NCI-H526 treated with DMSO at 0.1 percent for 48 hours (cell line): ENCODE measurements at regions not wholly inside any gene's neighbourhood (a gene's known extent, or its start where the extent isn't known, plus 50 kb on each side); places are given as distances from the start of the nearest gene placed in this dataset.

Source experiments
- DNase-seq: peaks from one replicate; lab custom pipeline; 2025; lab: John Stamatoyannopoulos, UW

DNA sequence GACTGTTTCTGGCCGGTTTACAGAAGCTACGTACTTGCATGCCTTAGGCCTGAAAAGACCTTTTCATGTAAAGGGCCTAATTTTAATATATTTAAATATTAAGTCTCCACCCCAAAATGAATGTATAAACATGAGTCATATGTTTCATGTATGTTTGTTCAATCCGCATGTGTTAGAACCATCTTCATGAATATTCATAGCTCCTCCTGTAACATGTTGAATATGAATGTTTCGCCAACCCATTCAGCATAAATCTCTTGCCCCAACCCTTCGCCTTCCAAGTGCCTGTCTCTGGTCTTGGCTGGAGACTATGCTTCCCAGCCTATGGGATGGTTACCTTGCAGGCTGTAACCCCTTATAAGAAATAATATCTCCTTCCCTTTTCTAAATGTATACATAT lies 212.5 kb downstream of the SCG2 start:
- no peak for DNase-seq

DNA sequence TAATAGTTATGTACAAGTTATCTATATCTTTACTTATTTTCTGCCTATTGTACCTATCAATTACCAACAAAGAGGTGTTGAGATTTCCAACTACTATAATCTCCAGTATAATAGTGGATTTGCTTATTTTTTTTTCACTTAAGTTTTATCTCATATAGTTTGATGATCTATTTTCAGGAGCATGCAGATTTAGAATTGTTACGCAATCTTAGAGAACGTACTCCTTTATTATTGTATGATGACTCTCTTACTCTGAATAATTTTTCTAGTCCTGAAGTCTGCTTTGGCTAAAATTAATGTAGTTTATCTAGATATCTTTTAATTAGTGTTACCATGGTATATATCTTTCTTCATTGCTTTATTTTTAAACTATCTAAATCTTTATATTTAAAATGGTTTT lies 205.2 kb downstream of the SCG2 start:
- no peak for DNase-seq

DNA sequence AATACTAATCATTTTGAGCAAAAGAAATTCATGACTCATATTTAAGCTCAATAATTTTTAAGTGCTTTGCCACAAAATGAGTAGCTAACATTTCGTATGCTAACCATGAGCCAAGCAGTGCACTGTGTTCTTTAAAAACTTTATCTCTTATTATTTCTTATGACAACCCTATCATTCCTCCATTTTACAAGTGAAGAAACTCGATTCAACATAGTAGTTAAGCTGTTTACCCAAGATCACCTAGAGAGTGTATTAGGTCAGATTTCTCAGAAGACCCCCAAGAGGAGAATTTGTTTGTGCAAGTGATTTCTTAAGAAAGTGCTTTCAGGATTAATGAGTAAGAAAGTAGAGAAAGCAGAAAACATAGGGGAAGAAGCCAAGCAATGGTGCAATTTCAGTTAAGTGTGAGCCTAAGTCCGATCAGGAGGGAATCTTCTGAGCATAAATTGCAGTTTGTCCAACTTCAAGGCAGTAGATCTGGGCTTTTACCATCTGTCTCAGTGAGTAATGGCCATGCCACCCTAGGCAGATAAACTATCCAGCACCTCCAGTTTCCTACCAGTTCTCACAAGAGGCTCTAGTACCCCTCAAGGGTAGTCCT lies 202.7 kb downstream of the SCG2 start:
- DNase-seq, result no peak

DNA sequence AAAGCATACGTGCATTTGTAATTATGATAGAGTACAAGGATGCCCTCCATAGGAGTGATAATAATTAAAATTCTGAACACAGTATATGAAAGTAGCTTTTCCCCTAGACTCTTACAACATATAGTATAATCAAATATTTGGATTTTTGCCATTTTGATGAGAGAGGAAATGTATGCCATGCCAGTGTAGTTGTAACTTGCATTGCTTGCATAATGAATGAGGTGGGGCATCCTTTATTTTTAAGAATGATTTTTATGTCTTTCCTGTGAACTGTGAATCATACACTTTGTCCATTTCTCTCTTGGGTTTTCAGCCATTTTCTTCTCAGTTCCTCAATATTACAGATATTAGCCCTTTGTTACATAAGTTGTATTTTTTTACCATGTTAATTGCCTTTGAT lies 197.5 kb downstream of the SCG2 start:
- no peak for DNase-seq

DNA sequence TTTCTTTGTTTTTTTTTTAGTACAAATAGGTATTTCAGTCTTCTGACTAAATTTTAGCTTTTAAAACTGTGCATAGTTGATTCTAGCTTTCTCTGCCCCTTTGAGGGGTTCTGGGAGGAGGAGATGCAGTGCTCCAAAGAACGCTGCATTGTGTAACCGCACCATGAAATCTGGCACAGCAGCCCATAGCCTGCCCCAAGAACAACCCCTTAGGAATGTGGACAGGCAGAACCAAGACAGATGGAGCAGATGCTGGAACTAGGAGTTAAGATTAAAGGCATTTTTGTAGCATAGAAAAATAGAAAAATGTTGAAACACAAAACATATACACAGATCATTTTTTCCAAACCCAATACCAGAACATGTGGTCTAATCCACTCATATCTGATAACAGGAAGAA lies 187.5 kb downstream of the SCG2 start:
- DNase-seq, result no peak

DNA sequence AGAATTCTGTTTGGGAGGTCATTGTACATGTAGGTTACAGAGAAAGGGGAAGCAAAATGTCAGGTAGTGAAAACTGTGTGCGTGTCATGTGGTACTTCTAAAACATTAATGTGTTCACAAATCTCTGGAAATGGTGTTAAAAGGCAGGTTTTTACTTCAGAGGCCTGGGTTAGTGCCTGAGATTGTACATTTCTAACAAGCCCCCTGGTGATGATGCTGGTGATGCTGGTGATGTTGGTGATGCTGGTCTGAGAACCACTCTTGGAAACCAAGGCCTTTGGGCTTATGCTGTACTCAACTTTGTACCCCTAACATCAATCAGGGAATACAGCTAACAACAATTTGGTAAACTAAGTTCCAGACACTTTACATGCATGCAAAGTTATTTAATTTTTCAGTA lies 187.1 kb downstream of the SCG2 start:
- no peak for DNase-seq

DNA sequence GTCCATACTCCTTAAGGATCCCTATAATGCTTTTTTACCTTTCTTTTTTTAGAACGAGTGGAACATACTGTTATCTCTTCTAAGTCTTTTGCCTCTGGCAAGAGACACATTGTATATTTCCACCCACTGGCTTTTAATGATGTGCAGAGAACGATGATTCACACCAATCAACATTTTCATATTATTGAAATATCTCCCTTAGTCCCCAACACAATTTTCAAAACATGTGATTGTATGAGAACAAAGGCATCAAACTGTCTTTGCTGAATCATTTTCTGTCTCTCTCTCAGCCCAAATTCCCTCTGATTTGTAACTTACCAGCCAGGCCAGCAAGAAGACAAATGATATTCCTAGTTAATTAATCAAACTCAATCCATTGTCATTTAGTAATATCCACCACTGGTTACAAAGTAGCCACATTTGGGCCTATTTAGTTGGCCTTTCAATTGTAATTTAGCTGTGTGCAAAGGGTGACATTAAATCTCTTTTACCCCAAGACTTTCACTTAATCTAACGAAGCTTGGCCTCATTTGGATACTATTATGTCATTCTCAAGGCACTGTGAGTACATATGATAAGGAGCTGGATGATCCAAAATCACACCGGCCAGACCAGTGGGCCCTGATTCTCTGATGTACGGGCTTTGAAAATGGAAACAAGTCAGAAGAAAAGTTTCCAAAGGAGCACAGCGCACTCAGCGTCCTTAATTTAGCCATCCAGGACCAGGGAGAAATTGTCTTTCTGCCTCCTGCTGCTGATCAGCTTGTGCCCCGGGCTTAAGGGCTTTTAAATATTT lies 185.1 kb downstream of the SCG2 start:
- no peak for DNase-seq

DNA sequence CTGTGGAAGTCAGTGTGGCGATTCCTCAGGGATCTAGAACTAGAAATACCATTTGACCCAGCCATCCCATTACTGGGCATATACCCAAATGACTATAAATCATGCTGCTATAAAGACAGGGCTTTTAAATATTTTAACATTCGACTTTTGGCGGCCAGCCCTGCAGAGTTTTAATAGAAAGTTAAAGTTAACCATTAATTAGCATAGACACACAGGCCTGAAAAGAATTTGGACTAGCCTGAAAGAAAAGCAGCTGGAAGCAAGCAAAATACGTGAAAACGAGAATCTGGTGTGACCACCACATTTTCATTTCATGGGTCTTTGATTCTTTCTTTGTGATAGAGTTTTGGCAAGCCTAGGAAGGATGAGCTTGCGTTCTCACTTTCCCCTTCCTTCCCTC lies 184.0 kb downstream of the SCG2 start:
- no peak for DNase-seq

DNA sequence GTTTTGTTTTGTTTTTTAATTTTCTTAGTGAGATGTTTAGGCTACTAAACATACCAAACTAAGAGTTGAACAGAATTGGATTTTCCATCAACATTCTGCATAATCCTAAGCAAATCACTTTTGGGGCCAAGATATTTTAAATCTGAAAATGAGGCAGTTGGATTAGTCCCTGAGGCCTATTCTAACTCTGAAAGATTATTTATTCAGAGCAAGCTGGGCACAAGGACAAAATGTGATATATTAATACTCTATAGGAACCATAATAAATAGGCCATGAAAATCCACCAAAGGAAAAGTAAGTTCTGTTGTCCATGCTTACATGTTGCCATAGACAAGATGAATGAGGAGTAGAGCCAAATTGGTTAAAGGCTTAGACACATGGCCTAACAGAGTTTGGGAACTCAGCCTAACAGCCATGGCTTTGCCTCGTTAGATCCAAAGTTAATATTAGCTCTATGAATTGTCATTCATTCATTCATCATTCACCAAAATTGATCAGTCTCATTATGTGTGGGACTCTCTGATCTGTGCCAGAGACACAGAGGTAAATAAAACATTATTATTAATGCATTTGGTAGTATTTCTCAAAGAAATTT lies 183.5 kb downstream of the SCG2 start:
- DNase-seq, result no peak

DNA sequence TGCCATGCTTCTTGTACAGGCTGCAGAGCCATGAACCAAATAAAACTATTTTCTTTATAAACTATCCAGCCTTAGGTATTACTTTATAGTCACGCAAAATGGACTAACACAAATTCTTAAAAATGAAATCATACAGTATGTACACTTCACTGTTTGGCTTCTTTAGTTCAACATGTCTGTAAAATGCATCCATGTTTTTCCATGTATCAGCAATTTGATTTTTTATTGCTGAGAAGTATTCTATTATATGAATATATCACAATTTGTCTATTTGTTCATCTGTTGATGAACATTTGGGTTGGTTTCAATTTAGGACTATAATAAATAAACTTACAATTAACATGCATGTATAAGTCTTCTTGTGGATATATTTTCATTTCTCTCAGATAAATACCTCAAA lies 182.1 kb downstream of the SCG2 start:
- no peak for DNase-seq

DNA sequence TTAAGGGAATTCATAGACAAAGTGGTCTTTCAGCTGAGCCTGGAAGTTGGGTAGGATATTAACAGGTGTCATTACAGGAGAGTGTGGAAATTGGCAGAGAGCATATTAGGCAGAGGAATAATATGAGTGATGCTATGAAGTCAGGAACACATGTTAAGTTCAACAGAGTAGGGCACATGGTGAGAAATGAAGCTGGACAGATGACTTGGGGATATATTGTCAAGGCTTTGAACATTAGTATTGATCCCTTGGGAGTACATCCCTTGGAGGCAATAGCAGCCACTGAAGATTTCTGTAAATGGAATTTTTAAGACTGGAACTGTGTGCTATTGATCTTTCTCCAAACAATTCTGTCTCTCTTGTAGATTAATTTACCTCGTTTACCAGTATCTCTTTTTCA lies 170.7 kb downstream of the SCG2 start:
- no peak for DNase-seq

DNA sequence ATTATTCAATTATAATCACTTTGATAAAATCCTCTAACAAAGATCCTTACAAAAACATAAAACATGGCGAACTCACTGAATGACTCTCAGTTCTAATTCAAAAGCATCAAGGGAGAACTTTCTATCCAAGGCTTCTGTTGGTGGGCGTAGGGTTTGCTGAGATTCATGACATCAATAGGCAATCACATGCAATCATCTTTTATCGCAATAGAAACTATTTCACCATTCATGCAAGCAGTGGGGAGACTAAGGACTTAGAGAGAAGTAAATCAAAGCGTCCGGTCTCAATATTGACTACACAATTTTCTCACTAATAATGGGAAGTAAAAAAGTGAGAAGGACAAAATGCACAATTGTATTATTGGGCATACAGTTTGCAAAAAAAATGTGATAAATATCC lies 168.7 kb downstream of the SCG2 start:
- DNase-seq, result no peak

DNA sequence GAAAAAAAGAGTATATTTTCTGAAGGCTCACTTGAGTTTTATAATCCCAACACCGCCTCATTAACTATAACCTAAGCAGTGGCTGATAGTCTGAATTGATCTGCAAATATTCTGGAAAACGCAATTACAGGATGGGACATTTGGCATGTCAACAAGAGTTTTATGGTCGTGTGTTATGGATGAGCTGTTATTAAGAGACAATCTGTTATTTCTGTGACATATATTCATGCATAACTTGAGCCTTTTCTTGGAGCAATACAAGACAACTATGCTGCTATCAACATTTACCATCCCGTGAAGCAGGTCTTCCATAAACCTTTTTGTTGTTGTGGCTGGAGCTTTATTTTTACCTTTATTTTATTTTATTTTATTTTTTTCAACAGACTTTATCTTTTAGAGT lies 164.4 kb downstream of the SCG2 start:
- DNase-seq, result no peak

DNA sequence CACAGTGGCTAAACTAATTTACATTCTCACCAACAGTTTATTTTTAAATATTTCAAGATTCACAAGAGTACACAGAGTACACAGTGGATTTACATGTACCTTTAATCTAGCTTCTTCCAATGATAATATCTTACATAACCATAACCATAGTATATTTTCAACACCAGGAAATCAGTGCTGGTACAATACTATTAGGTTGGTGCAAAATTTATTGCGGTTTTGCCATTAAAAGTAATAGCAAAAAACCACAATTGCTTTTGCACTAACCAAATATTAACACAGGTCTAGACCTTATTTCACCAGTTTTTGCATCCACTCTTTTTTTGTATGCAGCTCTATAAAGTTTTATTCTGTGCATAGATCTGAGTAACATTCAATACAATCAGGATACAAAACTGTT lies 163.0 kb downstream of the SCG2 start:
- DNase-seq, result no peak

DNA sequence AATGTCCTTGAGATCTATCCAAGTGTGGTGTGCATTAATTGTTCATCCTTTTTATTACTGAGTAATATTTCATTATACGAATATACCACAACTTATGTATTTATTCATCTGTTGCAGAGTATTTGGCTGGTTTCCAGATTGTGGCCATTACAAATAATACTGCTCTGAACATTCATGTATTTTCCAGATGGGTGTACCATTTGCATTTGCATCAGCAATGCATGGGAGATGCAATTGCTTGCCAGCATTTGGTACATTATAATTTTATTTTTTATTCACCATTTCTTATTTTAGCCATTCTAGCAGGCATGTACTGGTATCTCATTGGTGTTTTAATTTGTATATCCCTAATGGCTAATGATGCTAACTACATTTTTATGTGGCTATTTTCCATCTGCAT lies 162.4 kb downstream of the SCG2 start:
- no peak for DNase-seq

DNA sequence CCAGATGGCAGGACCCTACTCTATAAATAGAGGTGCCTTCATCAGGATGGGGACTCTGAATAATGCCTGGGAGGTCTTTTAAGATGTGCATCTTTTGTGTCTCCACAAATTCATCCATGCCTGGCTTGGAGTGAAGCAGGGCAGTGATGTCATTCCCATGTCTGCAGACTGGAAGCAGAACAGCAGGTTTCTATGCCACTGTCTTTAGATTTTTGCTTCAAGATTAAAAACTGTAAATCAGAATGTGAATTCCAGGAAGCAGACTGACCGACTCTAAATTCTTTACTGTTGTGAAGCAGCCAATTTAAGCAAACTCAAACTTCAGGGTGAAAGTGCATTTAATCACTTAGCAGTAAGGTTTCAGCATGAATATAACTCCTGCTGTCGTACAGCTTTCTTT lies 159.3 kb downstream of the SCG2 start:
- no peak for DNase-seq

DNA sequence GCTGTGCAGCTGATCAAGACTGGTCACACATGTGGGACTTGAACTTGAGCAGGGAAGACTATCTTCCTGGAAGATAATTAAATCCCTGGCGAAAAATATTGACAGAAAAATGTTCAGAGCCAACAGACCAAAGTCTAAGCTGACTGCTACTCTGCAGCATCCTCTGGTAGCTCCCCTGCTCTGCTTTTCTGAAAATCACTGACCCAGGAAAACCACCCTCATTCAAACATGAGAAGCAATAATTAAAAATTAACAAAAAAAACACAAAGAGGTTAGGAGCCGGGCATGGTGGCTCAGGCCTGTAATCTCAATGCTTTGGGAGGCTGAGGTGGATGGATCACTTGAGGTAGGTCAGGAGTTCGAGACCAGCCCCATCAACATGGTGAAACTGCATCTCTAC lies 151.9 kb downstream of the SCG2 start:
- no peak for DNase-seq

DNA sequence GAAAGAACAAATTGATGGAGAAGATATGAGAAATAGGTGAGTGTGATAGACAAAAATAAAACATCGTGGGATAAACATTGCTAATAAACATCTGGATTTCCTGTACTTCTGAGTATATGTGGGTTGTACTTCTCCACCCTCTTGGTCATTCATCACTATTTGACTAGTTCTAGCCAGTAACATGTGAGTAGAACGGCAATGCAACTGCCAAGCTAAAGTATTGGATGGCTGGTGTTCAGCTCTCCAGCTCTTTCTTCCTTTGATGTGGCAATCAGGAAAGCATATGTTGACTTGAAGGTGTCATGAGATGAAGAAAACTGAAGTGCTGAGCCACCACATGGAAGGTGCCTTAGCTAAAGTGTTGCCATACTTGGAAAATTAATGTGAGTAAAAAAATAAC lies 144.9 kb downstream of the SCG2 start:
- no peak for DNase-seq

DNA sequence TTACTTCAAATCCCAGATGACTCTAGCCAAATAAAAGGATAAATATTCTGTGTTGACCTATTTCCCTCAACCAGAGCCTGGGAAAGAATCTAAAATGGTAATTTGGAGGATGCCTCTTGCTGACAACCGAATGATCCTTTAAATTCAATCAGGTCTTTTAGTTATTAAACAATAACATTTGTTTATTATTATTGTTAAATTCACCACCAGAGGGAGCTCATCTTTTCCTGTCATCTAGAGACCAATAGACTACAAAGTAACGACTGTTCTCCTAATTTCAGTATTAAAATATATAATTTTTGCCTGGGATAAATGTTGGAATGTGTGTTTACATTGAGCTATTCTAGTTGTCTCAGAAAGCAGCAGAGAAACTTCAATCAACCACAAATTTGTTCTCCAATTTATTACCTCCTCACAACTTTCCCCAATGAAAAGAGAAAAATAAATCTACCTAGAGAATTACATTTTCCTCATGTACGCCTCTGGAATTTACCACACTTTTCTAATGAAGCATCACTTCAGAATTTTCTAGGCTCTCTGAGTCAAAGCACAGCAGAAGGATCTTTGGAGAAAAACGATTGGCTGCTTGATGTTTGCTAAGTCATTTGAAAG lies 142.7 kb downstream of the SCG2 start:
- no peak for DNase-seq

DNA sequence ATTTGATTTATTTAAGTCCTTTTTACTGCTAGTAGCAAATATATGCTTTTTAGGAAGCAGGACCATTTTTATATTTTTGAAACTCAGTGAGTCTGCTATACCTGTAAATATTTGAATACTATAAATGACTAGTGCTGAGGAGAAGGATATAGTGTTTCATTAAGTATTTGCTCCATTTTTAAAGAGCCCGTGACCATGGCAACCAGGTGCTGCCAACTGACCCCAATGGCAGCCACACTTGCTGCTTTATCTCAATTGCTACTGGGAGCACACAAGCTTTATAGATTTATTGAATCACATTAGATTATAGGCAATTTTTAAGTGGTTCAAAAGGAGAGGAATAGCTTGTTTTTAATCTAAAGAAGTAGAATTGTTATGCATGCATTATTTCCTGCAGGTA lies 142.0 kb downstream of the SCG2 start:
- no peak for DNase-seq

DNA sequence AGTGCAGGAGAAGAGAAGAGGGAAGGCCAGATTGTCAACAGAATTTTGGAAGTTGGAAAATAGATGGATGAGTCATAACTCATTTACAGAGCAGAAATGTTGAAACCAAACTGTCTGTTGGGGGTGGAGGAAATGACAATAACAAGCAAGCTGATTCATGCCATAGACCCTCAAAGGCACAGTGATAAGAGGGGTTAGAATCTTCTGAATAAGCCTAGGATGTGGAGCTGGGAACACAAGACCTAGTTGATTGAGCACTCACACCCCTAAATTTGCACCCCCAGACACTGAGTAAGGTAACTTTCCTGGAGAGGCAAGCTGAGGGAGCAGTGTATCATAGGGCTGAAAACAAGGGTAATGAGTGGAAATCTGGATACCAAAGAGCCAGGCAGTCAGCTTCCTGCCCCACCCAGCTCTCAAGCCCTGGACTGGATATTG lies 141.4 kb downstream of the SCG2 start:
- no peak for DNase-seq

DNA sequence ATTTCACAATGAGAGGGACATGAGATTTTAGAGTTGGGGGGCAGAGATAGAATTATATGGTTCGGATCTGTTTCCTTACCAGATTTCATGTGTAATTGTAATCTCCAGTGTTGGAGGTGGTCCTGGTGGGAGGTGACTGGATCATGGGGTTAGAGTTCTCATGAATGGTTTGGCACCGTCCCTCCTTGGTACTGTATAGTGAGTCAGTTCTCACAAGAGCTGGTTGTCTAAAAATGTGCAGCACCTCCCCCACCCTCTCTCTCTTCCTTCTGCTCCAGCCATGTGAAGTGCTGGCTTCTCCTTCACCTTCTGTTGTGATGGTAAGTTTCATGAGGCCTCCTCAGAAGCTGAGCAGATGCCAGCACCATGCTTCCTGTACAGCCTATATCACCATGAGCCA lies 138.1 kb downstream of the SCG2 start:
- DNase-seq, result no peak

DNA sequence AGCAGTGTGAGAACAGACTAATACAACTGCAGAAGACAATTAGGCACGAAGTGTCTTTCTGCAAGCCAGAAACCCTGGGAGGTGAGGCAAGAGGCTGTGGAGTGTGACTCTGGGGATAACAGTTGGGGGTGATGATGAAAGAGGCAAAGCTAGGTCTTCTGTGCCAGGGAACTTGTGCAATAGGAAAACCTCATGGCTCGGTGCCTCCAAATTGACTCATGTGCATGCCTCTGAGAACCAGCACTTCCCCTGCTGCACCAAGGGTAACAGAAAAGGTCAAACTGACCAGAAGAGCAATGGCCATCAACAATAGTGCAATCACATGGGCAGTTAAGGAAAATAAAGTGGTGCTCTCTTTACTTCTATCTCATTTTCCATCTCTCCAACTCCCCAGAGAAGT lies 136.4 kb downstream of the SCG2 start:
- DNase-seq, result no peak
